Midbrain (tissue), 1 donor: ENCODE measurements at regions not wholly inside any gene's neighbourhood (a gene's known extent, or its start where the extent isn't known, plus 50 kb on each side); places are given as distances from the start of the nearest gene placed in this dataset.
"Not testable (repeated sequence)": the region's sequence is repeated elsewhere in the genome, so short reads cannot be mapped to it uniquely, and the experiment has no call there.

Experiments used
- DNase-seq: peaks from one replicate; lab custom pipeline; 2025; lab: John Stamatoyannopoulos, UW

DNA sequence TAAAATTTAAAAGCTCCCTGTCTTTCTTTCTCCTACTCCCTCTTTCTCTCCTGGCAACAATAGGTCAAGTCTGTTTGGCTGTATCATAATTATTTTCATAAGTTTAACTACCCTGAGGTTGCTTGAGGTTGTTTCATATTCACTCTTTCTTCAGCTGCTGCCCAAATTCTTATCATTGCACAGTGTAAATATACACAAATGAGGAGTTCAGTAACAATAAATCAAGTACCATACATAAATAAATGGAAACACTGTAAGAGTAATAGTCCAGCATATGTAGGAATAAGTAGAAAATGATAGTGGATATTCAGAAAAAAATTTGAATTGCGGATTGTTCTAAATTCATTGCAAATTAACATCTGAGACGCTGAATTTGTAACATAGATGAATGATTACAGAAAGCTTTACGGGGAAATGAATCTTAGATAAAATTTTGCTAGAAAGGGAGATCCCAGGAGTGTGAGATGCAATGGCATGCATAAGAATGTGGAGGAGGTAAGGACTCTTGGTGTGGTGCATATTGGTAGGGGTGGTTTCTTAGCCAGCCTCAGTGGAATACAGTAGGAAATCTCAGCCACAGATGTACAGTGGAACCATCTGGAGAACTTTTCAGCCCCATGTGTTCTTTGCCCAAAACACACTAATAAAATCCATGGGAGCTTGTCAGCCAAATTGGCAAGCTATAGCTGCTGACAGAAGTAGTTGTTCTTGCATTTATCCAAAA lies 480.7 kb downstream of the HTR1B start:
- DNase-seq = no peak

- DNase-seq = no peak
These were observed 490.8 kb downstream of the HTR1B start for GRCh38 chr6:76972474-76972873.

DNA sequence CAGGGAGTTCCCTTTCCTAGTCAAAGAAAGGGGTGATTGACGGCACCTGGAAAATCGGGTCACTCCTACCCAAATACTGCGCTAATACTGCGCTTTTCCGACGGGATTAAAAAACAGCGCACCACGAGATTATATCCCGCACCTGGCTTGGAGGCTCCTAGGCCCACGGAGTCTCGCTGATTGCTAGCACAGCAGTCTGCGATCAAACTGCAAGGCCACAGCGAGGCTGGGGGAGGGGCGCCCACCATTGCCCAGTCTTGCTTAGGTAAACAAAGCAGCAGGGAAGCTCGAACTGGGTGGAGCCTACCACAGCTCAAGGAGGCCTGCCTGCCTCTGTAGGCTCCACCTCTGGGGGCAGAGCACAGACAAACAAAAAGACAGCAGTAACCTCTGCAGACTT lies 504.1 kb downstream of the HTR1B start:
- DNase-seq = not testable (repeated sequence)

GRCh38 chr6:76942203-76942966 lies 520.9 kb downstream of the HTR1B start:
- no peak for DNase-seq

DNA sequence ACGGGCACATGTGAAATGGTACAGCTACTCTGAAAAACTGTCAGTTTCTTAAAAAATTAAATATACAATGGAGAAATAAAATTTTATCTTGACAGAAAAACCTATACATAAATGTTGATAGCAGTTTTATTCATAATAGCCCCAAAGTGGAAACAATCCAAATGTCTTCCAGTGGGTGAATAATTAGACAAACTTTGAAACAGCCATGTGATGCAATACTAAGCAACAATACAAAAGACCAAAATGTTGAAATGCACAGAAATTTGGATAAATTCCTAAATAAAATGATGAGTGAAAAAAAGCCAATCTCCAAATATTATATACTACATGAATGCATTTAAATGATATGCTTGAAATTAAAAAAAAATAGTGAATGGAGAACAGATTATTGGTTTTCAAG lies 523.1 kb downstream of the HTR1B start:
- DNase-seq = no peak

DNA sequence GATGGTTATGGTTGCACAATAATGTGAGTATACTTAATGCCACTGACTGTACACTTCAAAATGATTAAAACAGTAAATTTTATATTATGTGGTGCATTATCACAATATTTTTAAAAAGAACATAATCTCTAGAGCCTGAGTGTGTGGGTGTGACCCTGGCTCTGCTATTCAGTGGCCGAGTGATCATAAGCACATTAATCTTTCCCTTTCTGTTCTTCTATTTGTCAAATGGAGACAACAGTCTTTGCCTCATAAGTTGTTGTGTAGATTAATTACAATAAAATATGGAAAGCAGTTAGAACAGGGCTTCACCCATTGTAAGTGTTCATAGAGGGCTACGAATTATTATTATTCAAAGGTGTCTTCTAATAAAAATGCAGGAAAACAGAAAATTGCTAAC lies 548.6 kb downstream of the HTR1B start:
- DNase-seq = no peak

- DNase-seq = not testable (repeated sequence)
These were observed 557.8 kb downstream of the HTR1B start for GRCh38 chr6:76905541-76905940.

DNA sequence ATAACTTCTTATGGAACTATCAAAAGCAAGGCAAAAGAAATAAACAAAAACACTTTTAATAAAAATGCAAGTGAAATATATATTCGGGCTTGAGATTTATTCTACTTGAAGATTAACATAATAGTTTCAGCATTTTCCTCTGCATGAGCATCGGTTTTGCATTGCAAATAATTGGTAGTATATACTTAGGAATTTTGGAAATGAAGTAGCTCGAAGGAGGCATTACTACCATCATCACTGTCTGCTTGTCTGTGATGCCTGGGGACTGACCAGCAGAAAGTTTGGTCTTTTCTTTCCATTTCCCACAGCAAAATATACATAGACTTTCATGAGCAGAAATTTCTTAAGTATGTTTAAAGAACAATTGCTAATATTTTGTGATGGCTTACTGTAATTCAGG lies 570.7 kb downstream of the HTR1B start:
- no peak for DNase-seq

- DNase-seq = no peak
These were observed 574.9 kb downstream of the HTR1B start for GRCh38 chr6:76888351-76888750.

GRCh38 chr6:76886900-76887299 lies 576.4 kb downstream of the HTR1B start:
- DNase-seq = no peak

DNA sequence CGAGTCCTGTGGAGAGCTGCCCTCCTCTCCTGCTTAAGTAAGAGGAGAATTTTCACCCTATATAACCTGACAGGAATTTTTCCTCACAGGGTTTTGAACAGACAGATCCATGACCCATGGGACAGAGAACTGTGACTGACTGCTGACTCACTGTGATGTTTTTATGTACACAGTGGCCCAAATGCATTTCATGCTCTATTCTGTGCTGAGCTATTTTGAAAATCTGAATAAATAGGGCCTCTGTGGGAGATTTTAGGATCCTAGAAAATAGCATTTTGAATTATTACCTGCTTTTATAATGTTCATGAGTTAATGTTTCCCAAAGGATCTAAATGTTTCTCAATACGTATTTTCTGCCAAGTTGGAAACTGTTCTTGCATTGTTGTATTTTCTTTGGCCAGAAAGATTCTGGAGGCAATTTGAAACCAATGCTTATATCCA lies 577.4 kb downstream of the HTR1B start:
- DNase-seq = no peak

DNA sequence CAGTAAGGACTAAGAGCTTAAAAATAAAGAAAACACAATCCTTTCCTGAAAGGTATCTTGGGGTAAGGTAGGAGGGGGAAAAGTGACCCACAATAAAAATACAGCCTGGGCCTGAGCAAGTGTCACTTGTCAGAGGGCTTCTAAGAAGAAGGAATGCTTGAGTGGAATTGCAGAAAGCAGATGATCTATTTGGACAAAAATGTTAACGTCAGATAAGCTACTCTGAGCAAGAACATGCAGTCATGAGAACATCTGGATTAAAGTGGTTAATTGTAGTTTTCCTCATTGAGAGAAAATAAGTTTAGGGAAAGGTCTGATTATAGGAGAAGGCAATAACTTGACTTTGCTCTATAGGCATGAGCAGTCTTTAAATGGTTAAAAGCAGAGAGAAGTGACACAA lies 581.9 kb downstream of the HTR1B start:
- DNase-seq = no peak

- no peak for DNase-seq
These were observed 586.3 kb downstream of the HTR1B start for GRCh38 chr6:76876922-76877553.

DNA sequence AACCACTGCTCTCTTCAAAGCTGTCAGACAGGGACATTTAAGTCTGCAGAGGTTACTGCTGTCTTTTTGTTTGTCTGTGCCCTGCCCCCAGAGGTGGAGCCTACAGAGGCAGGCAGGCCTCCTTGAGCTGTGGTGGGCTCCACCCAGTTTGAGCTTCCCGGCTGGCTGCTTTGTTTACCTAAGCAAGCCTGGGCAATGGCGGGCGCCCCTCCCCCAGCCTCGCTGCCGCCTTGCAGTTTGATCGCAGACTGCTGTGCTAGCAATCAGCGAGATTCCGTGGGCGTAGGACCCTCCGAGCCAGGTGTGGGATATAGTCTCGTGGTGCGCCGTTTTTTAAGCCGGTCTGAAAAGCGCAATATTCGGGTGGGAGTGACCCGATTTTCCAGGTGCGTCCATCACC lies 586.9 kb downstream of the HTR1B start:
- not testable (repeated sequence) for DNase-seq

GRCh38 chr6:76867182-76867581 lies 596.1 kb downstream of the HTR1B start:
- DNase-seq = no peak

- DNase-seq = no peak
These were observed 597.0 kb downstream of the HTR1B start for GRCh38 chr6:76866091-76866915.

DNA sequence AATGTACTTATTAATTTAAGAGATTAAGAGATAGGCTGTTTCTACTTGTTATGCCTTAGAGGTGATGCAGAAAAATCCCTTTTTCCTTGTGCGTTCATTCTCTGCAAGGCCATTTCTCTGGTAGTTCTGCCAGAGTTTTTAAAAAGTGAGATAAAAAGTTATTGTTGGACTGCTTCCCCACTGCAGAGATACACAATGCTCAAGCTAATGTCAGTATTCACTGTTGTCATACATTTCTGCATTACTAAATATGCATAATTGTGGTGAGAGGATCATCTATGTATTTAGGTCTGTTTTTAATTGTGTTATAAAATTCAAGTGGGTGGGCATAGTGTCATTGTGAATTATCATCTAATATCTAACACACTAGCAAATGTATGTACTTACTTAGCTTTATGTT lies 600.4 kb downstream of the HTR1B start:
- DNase-seq = no peak

GRCh38 chr6:76861403-76861802 lies 601.9 kb downstream of the HTR1B start:
- DNase-seq = no peak

- DNase-seq = no peak
These were observed 607.2 kb downstream of the HTR1B start for GRCh38 chr6:76856065-76856464.

- no peak for DNase-seq
These were observed 610.5 kb downstream of the HTR1B start for GRCh38 chr6:76852776-76853175.

DNA sequence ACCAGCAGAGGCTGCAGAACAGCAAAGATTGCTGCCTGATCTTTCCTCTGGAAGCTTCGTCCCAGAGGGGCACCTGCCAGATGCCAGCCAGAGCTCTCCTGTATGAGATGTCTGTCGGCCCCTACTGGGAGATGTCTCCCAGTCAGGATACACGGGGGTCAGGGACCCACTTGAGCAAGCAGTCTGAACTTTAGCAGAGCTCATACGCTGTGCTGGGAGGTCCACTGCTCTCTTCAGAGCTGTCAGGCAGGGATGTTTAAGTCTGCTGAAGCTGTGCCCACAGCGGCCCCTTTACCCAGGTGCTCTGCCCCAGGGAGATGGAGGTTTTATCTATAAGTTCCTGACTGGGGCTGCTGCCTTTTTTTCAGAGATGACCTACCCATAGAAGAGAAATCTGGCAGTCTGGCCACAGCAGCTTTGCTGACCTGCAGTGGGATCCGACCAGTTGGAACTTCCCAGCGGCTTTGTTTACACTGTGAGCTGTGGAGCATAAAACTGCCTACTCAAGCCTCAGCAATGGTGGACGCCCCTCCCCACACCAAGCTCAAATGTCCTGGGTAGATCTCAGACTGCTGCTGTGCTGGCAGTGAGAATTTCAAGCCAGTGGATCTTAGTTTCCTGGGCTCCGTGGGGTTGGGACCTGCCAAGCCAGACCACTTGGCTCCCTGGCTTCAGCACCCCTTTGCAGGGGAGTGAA lies 613.9 kb downstream of the HTR1B start:
- DNase-seq = not testable (repeated sequence)
